Loucy (cell line): ENCODE measurements at regions not wholly inside any gene's neighbourhood (a gene's known extent, or its start where the extent isn't known, plus 50 kb on each side); places are given as distances from the start of the nearest gene placed in this dataset.

Experiments
- H2AFZ ChIP-seq: fragments of 200-600 bp; sonication (generic); 2 replicates; pipeline ENCODE4 v1.6.0; 2016; ENCODE audit warnings: antibody characterized with exemption, mild to moderate bottlenecking, low read length, moderate library complexity
- H3F3A ChIP-seq: fragments of 200-600 bp; 2 replicates; pipeline ENCODE4 v1.6.0; 2016; ENCODE audit warnings: antibody characterized with exemption, low read depth, mild to moderate bottlenecking
- H3K27me3 ChIP-seq: fragments of 200-600 bp; sonication (generic); 2 replicates; pipeline ENCODE4 v1.6.1; 2014; ENCODE audit warnings: low read length, mild to moderate bottlenecking; ENCODE audit not compliant: insufficient read depth, poor library complexity, severe bottlenecking
- H3K36me3 ChIP-seq: fragments of 200-600 bp; sonication (generic); 2 replicates; pipeline ENCODE4 v1.6.1; 2016; ENCODE audit warnings: low read length; ENCODE audit not compliant: insufficient read depth
- H3K4me1 ChIP-seq: fragments of 200-600 bp; sonication (generic); 2 replicates; pipeline ENCODE4 v1.5.1; 2014; ENCODE audit warnings: low read length, mild to moderate bottlenecking; ENCODE audit not compliant: insufficient read depth, poor library complexity, severe bottlenecking
- H3K4me2 ChIP-seq: fragments of 200-600 bp; sonication (generic); 2 replicates; pipeline ENCODE4 v1.6.0; 2014; ENCODE audit warnings: antibody characterized with exemption, low read length, low read depth, mild to moderate bottlenecking; ENCODE audit not compliant: poor library complexity, severe bottlenecking
- H3K4me3 ChIP-seq: fragments of 200-600 bp; sonication (generic); 2 replicates; pipeline ENCODE4 v1.5.1; 2014; ENCODE audit warnings: low read length, mild to moderate bottlenecking, mixed read lengths; ENCODE audit not compliant: poor library complexity, severe bottlenecking
- H3K79me2 ChIP-seq: fragments of 200-600 bp; sonication (generic); 2 replicates; pipeline ENCODE4 v1.6.1; 2014; ENCODE audit warnings: low read length; ENCODE audit not compliant: insufficient read depth
- H3K9ac ChIP-seq: fragments of 200-600 bp; sonication (generic); 2 replicates; pipeline ENCODE4 v1.6.0; 2014; ENCODE audit warnings: mild to moderate bottlenecking, low read depth, low read length, moderate library complexity; ENCODE audit not compliant: poor library complexity, severe bottlenecking
- H3K9me2 ChIP-seq: fragments of 200-600 bp; sonication (generic); replicated peaks from 2 replicates; pipeline ENCODE4 v1.6.1; 2016; ENCODE audit warnings: low read depth, low read length, mixed read lengths
- H3K9me3 ChIP-seq: fragments of 200-600 bp; sonication (generic); 2 replicates; pipeline ENCODE4 v1.6.1; 2014; ENCODE audit warnings: mild to moderate bottlenecking, antibody characterized with exemption, low read length, low read depth; ENCODE audit not compliant: insufficient read depth
- H4K20me1 ChIP-seq: fragments of 200-600 bp; sonication (generic); 2 replicates; pipeline ENCODE4 v1.6.0; 2014; ENCODE audit warnings: antibody characterized with exemption, low read length, mild to moderate bottlenecking; ENCODE audit not compliant: insufficient read depth, poor library complexity, severe bottlenecking
- CTCF ChIP-seq: fragments of 200-600 bp; sonication (generic); conservative IDR thresholded peaks from 2 replicates; pipeline ENCODE4 v1.5.1; 2014; ENCODE audit warnings: mild to moderate bottlenecking, antibody characterized with exemption, low read length
- EZH2phosphoT487 ChIP-seq: fragments of 200-600 bp; IDR thresholded peaks from 2 replicates; pipeline ENCODE4 v1.6.1; 2018; ENCODE audit warnings: antibody characterized with exemption, mild to moderate bottlenecking, moderate library complexity, borderline replicate concordance

GRCh38 chr3:42022355-42022754 lies 60.5 kb upstream of the ULK4 start:
- H3F3A ChIP-seq, result no peaks in the 10 kb centered on the region
- no peak overlapping the region for H3K9ac ChIP-seq
- no peaks in the 10 kb centered on the region for H3K27me3 ChIP-seq
- peaks cover 100% of the 10 kb centered on the region for H3K79me2 ChIP-seq
- H3K4me1 ChIP-seq, result peaks cover 74% of the 10 kb centered on the region
- TF ChIP-seq CTCF (no peak), EZH2phosphoT487 (no peak)
- H3K9me2 ChIP-seq, result no peaks in the 10 kb centered on the region
- H3K36me3 ChIP-seq, result no peaks in the 10 kb centered on the region
- no peaks in the 10 kb centered on the region for H3K9me3 ChIP-seq
- H2AFZ ChIP-seq, result no peak overlapping the region
- no peak overlapping the region for H3K4me2 ChIP-seq
- no peak overlapping the region for H3K4me3 ChIP-seq
- peaks cover 82% of the 10 kb centered on the region for H4K20me1 ChIP-seq

- H3K79me2 ChIP-seq, result peaks cover 100% of the 10 kb centered on the region
- H2AFZ ChIP-seq, result no peak overlapping the region
- H3K4me2 ChIP-seq, result peak overlapping the region; percentile 98
- H3K27me3 ChIP-seq, result no peaks in the 10 kb centered on the region
- H3K9ac ChIP-seq, result no peak overlapping the region
- no peaks in the 10 kb centered on the region for H3K9me3 ChIP-seq
- H3K4me1 ChIP-seq, result peaks cover 83% of the 10 kb centered on the region
- no peaks in the 10 kb centered on the region for H3K36me3 ChIP-seq
- peak overlapping the region; percentile 90 for H3K4me3 ChIP-seq
- H4K20me1 ChIP-seq, result peaks cover 83% of the 10 kb centered on the region
- no peaks in the 10 kb centered on the region for H3K9me2 ChIP-seq
- H3F3A ChIP-seq, result no peaks in the 10 kb centered on the region
- TF ChIP-seq EZH2phosphoT487 (no peak), CTCF (no peak)
Observed at GRCh38 chr3:42020684-42021307, 58.9 kb upstream of the ULK4 start.

- Histone ChIP-seq H3K79me2 (peaks cover 100% of the 10 kb centered on the region), H2AFZ (no peak overlapping the region), H3F3A (no peaks in the 10 kb centered on the region), H3K27me3 (no peaks in the 10 kb centered on the region), H3K4me1 (peaks cover 83% of the 10 kb centered on the region), H3K9me3 (no peaks in the 10 kb centered on the region), H3K4me3 (peak overlapping the region; percentile 90), H3K9me2 (no peaks in the 10 kb centered on the region), H3K36me3 (no peaks in the 10 kb centered on the region), H4K20me1 (peaks cover 83% of the 10 kb centered on the region), H3K9ac (peak overlapping the region; percentile 17), H3K4me2 (peak overlapping the region; percentile 98)
- TF ChIP-seq EZH2phosphoT487 (no peak), CTCF (no peak)
Observed at GRCh38 chr3:42019953-42020260, 58.0 kb upstream of the ULK4 start.
